Gastrocnemius medialis (tissue), 4 donors: ENCODE measurements at regions not wholly inside any gene's neighbourhood (a gene's known extent, or its start where the extent isn't known, plus 50 kb on each side); places are given as distances from the start of the nearest gene placed in this dataset.

ENCODE experiments used
- ATAC-seq, 2 donors: fragments of 150-250 bp; one replicate each; pipeline ENCODE4 v1.9.1; 2016
- DNase-seq, 2 donors: peaks; one replicate each; pipeline ENCODE4 v3.0.0-alpha.2; 2019
- H3K27ac ChIP-seq, 4 donors: fragments of 200-600 bp; sonication (generic); 1 replicate in 1 of 4; 2 replicates in 3 of 4; pipeline ENCODE4 v1.5.1; 2016 to 2018; ENCODE audit warnings: mild to moderate bottlenecking in 2 of 4, moderate library complexity in 1 of 4
- H3K27me3 ChIP-seq, 3 donors: fragments of 200-600 bp; sonication (generic) in 2 of 3; 1 replicate in 1 of 3; 2 replicates in 2 of 3; pipeline versions ENCODE4 v1.5.1 to v1.6.0; 2016 to 2019; ENCODE audit warnings: mild to moderate bottlenecking in 1 of 3, moderate library complexity in 1 of 3
- H3K36me3 ChIP-seq, 2 donors: fragments of 200-600 bp; sonication (generic) in 1 of 2; one replicate each; pipeline ENCODE4 v1.5.1; 2017 to 2018
- H3K4me1 ChIP-seq, 2 donors: fragments of 200-600 bp; sonication (generic) in 1 of 2; one replicate each; pipeline ENCODE4 v1.5.1; 2016 to 2017; ENCODE audit warnings: mild to moderate bottlenecking in 2 of 2
- H3K4me3 ChIP-seq, 4 donors: fragments of 200-600 bp; sonication (generic) in 3 of 4; 1 replicate in 1 of 4; 2 replicates in 3 of 4; pipeline ENCODE4 v1.5.1; 2016 to 2019; ENCODE audit warnings: mild to moderate bottlenecking in 2 of 4
- H3K9me3 ChIP-seq, 3 donors: fragments of 200-600 bp; sonication (generic) in 2 of 3; 1 replicate in 1 of 3; 2 replicates in 2 of 3; pipeline ENCODE4 v1.5.1; 2016 to 2019
- CTCF ChIP-seq, 5 experiments: fragments of 450-650 bp in 3 of 5; fragments of 200-600 bp in 2 of 5; sonication (generic) in 2 of 5; IDR thresholded peaks in 4 of 5; conservative IDR thresholded peaks in 1 of 5; 1 replicate in 4 of 5; 2 replicates in 1 of 5; pipeline ENCODE4 v1.5.1; 2016 to 2019; ENCODE audit warnings: antibody characterized with exemption in 5 of 5, mild to moderate bottlenecking in 3 of 5, moderate library complexity in 3 of 5
- POLR2A ChIP-seq, 2 donors: fragments of 450-650 bp; IDR thresholded peaks; one replicate each; pipeline ENCODE4 v1.6.1; 2017; ENCODE audit warnings: antibody characterized with exemption in 2 of 2, mild to moderate bottlenecking in 2 of 2, moderate library complexity in 2 of 2
- in situ Hi-C, 4 donors: fragments of 200-750 bp; cut with MboI; loops; one replicate each; pipeline versions ENCODE4 v1.15.0 to v1.8.0; 2017; ENCODE audit warnings: low sequenced_read_pairs in 4 of 4
- intact Hi-C: fragments of 100-400 bp; cut with DNase I; formaldehyde crosslinking; loops from one replicate; pipeline ENCODE4 v1.15.1; 2023; ENCODE audit warnings: low total_unique reads

GRCh38 chr6:21442874-21443273 lies 150.7 kb upstream of the SOX4 start:
- ATAC-seq: no peak
- no peak for DNase-seq
- in situ Hi-C loops: no loop called here
- Histone ChIP-seq H3K9me3 (no peaks in the 10 kb centered on the region), H3K36me3 (no peaks in the 10 kb centered on the region), H3K4me1 (peaks cover 14 to 17% of the 10 kb centered on the region in 2 donors), H3K4me3 (no peak overlapping the region), H3K27me3 (no peaks in the 10 kb centered on the region), H3K27ac (no peak overlapping the region)
- intact Hi-C loops: no loop called here
- no peak for TF ChIP-seq CTCF (IDR thresholded peaks at IDR 0.05 in 4 of 5, conservative IDR thresholded peaks at IDR 0.05 in 1 of 5)

GRCh38 chr6:21444711-21445260 lies 148.8 kb upstream of the SOX4 start:
- H3K36me3 ChIP-seq: no peaks in the 10 kb centered on the region
- H3K4me1 ChIP-seq: no peaks in the 10 kb centered on the region
- intact Hi-C loops (no loop called here), in situ Hi-C loops (no loop called here)
- H3K27ac ChIP-seq: no peak overlapping the region
- H3K27me3 ChIP-seq: no peaks in the 10 kb centered on the region
- DNase-seq (no peak), ATAC-seq (no peak)
- no peaks in the 10 kb centered on the region for H3K9me3 ChIP-seq
- TF ChIP-seq CTCF (IDR thresholded peaks at IDR 0.05 in 4 of 5, conservative IDR thresholded peaks at IDR 0.05 in 1 of 5): no peak
- TF ChIP-seq POLR2A (IDR thresholded peaks at IDR 0.05): no peak
- H3K4me3 ChIP-seq: no peak overlapping the region

GRCh38 chr6:21447987-21448386 lies 145.6 kb upstream of the SOX4 start:
- no peak overlapping the region for H3K4me3 ChIP-seq
- DNase-seq: no peak
- intact Hi-C loops (no loop called here), in situ Hi-C loops (no loop called here)
- H3K4me1 ChIP-seq: no peaks in the 10 kb centered on the region
- TF ChIP-seq POLR2A (IDR thresholded peaks at IDR 0.05) (no peak), CTCF (IDR thresholded peaks at IDR 0.05 in 4 of 5, conservative IDR thresholded peaks at IDR 0.05 in 1 of 5) (no peak)
- H3K27ac ChIP-seq: no peak overlapping the region
- no peaks in the 10 kb centered on the region for H3K9me3 ChIP-seq
- no peaks in the 10 kb centered on the region for H3K27me3 ChIP-seq
- H3K36me3 ChIP-seq: no peaks in the 10 kb centered on the region
- ATAC-seq: no peak

GRCh38 chr6:21448485-21449109 lies 145.0 kb upstream of the SOX4 start:
- ATAC-seq: no peak
- DNase-seq: no peak
- intact Hi-C loops (no loop called here), in situ Hi-C loops (no loop called here)
- Histone ChIP-seq H3K36me3 (no peaks in the 10 kb centered on the region), H3K27ac (no peak overlapping the region), H3K27me3 (no peaks in the 10 kb centered on the region), H3K9me3 (no peaks in the 10 kb centered on the region), H3K4me3 (no peak overlapping the region), H3K4me1 (no peaks in the 10 kb centered on the region)
- TF ChIP-seq POLR2A (IDR thresholded peaks at IDR 0.05): no peak
- no peak for TF ChIP-seq CTCF (IDR thresholded peaks at IDR 0.05 in 4 of 5, conservative IDR thresholded peaks at IDR 0.05 in 1 of 5)

GRCh38 chr6:21450149-21450548 lies 143.4 kb upstream of the SOX4 start:
- in situ Hi-C loops: no loop called here
- no peaks in the 10 kb centered on the region for H3K36me3 ChIP-seq
- intact Hi-C loops: no loop called here

More at GRCh38 chr6:21450149-21450548, 143.4 kb upstream of the SOX4 start:
- no peak overlapping the region for H3K27ac ChIP-seq
- no peaks in the 10 kb centered on the region for H3K27me3 ChIP-seq
- no peaks in the 10 kb centered on the region for H3K4me1 ChIP-seq
- H3K9me3 ChIP-seq: no peaks in the 10 kb centered on the region
- no peak for DNase-seq
- ATAC-seq: no peak
- TF ChIP-seq CTCF (IDR thresholded peaks at IDR 0.05 in 4 of 5, conservative IDR thresholded peaks at IDR 0.05 in 1 of 5): no peak
- no peak for TF ChIP-seq POLR2A (IDR thresholded peaks at IDR 0.05)
- H3K4me3 ChIP-seq: no peak overlapping the region
